M059J (cell line): ENCODE measurements at regions not wholly inside any gene's neighbourhood (a gene's known extent, or its start where the extent isn't known, plus 50 kb on each side); places are given as distances from the start of the nearest gene placed in this dataset.

ENCODE experiments used
- DNase-seq: peaks from one replicate; pipeline ENCODE4 v3.0.0-alpha.2; 2012; ENCODE audit warnings: low read depth

DNA sequence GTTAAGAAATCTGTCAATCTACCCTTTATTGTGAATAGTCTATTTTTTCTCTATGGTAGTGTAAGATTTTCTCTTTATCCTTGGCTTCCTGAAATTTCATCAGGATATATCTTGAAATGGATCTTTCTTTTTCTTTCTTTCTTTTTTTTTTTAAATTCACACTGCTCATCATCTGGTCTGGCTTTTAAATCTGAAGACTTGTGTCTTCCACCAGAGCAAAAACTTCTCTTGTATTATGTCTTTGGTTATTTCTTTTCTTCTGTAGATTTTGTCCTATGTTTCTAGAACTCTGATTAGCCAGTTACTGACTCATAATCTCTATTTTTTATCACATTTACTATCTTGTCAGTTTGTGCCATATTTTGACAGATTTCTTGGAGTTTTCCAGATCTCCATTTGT lies 133.8 kb upstream of the LMO4 start:
- DNase-seq, result no peak

DNA sequence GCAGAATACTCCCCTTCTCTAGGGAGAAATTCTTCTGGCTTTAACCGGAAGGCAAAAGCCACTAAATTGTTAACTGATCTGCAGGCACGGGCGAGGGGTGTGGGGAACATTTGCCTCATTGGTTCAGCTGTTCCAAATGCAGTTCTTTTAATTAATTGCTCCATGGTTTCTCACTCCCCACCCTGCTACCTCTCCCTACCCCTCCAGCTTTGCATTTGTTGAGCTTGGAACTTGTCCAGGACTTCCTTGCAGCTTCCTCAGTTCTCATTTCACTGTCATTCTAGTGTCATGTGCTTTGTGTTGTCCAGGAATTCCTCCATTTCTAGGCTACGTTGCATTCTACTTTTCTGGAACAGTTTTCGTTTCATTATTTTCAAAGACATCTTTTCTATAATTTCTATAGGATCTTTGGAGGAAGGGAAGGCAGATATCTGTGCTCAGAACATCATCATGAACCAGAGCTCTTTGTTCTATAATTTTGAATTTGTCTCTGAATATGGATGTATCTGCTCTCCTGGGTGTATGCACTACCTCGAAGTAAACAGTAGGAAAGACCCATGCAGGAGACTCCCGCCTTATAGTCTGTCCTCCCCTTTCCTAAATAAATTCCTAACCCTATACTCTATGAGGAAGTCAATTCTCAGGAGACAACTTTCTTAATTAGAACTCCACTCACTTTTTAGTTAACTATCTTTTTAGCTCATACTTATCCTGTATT lies 132.4 kb upstream of the LMO4 start:
- no peak for DNase-seq

DNA sequence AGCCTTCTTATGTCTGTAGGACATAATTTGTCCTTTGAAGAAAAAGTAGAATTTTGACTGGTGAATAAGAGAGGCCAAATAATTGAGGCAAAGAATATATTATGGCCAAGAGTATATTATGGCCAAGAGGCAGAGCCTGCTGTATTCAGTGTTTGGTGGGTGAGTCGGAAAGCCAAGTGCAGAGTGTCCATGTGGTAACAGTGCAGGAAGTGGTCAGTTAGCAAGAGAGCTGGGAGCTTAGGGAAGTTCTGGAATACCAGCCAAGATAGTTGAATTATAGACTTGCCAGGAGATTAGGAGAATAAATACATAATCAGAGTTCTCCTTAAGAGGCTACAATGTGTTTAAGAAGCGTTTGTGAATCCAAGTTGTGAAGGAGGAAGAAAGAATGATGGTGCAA lies 131.5 kb upstream of the LMO4 start:
- DNase-seq, result peak; percentile 32

DNA sequence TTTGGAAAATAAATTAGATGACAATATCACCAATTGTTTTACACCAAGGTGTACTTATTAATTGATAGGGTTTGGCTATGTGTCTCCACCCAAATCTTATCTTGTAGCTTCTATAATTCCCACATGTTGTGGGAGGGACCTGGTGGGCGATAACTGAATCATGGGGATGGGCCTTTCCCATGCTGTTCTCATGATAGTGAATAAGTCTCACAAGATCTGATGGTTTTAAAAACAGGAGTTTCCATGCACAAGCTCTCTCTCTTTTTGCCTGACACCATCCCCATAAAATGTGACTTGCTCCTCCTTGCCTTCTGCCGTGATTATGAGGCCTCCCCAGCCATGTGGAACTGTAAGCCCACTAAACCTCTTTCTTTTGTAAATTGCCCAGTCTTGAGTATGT lies 131.0 kb upstream of the LMO4 start:
- DNase-seq, result no peak

DNA sequence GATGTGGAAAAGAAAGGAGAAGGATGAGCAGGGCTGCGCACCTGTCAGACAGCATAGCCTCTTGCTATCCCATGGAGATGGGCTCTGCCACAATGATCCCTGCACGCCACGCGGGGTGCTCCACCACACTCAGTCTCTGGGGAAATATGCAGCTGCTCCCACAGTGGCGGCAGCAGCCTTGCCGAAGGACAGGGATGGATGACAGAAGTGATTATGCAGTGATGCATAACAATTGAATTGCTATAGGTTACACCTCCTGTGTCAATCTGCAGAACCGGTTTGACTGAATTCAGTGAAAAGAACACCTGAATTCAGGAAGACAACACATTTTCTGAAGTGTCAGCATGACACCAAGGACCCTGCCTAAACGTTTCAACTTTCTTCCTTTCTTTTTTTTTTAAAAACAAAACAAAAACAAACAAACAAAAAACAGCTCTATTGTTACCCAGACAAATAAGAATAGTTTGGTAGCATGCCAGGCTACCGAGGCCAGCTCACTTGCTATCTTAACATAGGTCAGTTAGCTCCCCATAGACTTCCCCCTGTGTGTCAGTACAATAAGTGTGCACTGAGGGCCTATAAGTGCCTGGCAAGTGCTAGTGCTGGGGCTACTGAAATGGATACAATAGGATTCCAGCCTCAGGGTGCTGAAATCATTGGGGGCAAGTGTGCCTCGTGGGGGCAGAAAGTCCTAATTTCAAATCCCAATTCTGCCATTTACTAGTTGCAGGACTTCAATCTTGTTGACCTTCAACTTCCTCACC lies 127.6 kb upstream of the LMO4 start:
- no peak for DNase-seq

DNA sequence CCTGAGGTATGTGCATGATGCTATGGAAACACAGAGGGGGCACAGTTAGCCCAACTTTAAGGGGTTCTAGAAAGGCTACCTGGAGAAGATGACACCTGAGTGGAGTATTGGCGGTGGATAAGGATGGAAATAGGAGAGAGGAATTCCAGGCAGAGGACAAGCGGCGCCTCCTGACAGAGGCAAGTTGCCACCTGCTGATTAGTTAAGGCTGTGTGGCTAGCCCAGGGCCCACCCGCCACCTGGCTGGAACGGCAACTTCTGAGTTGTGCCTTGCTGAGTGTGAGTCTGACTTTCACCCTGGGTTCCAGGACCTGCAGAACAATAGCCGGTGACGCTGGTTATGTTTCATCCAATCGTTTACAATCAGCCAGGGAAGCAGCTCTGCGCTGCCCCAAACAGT lies 126.9 kb upstream of the LMO4 start:
- no peak for DNase-seq

DNA sequence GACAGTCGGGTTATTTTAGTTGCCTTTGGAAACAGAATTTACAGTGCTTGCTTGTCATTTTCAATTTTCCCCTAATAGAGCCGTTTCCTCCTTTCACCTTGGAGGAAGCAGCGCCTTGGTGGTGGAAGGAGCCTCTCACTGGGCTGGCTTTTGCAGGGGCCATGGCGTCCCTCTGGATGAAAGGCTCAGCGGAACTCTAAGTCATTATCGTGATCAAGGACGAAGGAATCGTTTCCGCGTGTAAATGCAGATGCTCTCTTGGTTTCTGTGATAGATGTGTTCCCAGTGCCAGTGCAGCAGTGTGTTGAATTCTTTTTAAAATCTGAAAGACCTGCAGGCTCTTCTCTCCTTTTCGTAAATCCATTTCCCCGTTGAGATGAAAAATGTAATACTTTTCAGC lies 126.2 kb upstream of the LMO4 start:
- DNase-seq, result no peak

DNA sequence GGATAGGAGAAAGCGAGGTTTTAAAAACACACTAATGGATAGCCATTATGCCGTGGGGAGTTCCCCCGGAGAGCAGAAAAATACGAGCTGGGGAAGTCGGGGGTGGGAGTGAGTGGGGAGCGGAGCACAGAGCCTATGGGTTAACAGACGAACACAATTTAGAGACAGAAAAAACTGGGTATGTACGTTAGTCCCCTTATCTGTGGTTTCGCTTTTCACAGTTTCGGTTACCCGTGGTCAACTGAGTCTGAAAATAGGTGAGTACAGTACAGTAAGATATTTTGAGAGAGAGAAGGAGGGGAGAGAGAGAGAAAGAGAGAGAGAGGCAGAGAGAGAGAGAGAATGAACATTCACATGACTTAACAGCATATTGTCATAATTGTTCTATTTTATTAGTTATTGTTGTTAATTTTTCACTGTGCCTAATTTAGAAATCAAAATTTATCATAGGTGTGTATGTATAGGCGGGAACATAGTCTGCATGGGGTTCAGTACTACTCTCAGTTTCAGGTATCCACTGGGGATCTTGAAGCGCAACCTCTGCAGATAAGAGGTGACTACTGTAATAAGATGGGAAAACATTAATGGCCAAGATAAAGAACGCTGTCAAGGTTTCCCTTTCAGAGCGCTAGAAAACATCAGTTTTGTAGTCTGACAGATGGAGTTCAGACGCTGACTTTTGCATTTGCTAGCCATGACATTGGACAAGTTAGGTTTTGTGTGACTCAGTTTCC lies 125.6 kb upstream of the LMO4 start:
- DNase-seq, result no peak

DNA sequence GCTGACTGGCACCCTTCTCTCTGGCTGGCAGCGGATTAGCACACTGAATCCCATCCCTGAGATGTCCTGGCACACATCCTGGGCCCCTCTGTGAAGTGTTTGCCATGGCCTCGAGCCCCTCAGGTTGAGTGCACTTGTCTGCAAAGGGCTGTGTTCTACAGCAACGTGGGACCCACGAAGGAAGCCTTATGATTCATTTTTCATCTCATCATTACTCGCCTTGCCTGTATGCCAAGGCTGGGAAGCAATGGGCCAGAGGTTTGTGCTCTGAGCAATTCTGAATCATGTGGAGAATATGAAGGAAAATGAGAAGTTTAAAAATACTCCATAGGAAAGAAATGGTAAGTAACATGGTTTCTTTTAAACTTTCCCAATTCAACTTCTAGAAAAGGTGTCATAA lies 124.8 kb upstream of the LMO4 start:
- peak; percentile 59 for DNase-seq

DNA sequence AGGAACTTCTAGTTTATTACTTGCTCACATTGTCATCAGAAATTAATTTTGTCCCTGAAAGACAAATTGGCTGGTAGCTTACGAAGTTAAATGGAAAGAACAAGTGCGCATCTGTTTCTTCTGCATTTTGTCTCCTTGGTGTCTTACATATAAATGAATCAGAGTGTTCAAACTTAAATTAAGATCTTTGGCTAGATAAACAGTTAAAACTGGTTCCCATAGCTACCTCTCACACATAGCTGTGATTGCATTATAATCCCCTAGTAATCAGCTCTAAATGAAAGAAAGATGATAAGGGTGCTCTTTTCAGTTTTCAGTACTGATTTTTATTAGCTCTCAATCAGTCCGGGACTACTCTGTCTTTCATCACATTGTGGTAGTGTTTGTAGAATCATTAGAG lies 124.2 kb upstream of the LMO4 start:
- DNase-seq, result no peak

DNA sequence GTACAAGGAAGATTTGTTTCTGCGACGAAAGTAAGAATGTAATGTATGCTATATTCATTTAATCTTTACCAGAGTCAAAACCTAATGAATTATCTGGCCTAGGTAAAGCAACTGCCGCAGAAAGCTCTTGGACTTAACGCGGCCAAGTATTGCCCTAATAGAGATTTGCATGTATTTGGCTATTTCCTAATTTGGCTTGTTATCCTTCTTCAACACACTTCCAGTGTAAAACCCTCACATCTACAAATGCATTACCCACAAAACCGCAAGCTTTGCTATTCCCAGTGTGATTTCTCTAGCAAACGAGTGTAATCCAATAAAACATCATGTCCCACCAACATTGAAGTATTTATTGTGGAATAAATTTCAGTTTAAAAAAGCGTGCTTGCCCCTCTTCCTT lies 123.8 kb upstream of the LMO4 start:
- DNase-seq, result peak; percentile 12

DNA sequence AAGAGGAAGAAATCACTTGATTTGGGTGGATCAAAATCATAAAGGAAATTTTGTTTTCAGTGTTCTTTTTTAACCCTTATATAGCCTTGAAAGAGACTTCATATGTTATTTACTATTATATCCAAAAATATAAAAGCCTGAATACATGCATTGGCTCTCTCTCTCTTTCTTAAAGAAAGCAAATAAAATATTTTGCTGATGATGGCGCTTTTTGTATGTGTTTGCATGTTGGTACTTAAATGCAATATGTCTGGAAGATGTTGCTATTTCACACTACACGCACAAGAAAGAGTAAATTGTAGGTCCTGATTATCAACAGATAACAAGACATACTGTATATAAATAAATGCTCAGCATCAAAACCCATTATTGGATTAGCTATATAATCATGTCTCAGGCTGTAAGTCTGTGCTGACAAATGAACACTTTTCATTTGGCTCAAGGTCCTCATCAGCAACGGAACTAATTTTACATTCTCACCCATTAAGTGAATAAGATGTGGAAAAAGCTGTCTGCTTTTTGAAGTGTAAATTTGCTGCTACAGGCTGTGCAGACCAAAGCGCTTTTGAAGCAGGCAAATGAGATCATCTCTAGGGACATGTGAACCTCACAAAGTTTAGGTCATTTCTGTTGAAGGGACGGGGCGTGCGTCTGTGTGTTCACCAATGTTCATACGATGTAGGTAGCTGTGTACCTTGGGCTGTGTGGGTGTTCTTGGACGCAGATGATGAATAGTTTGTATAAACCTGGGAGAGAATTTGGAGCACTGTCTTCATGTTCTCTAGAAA lies 122.4 kb upstream of the LMO4 start:
- no peak for DNase-seq

DNA sequence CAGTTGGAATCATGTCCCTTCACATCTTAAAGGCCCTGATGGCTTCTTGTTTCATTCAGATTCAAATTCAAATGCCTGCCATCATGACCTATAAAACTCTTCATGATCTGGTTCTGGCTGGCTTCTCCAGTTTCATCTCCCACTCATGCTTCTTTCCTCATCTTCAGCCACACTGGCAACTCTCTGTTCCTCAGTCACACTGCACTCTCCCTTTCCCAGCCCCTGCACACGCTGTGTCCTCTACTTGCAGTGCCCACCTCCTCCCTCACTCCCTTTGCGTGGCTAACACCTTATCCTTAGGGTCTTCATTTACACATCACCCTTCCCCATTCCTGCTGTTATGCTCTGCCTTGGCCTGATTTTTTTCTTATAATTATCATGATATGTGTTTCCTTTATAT lies 120.6 kb upstream of the LMO4 start:
- no peak for DNase-seq

DNA sequence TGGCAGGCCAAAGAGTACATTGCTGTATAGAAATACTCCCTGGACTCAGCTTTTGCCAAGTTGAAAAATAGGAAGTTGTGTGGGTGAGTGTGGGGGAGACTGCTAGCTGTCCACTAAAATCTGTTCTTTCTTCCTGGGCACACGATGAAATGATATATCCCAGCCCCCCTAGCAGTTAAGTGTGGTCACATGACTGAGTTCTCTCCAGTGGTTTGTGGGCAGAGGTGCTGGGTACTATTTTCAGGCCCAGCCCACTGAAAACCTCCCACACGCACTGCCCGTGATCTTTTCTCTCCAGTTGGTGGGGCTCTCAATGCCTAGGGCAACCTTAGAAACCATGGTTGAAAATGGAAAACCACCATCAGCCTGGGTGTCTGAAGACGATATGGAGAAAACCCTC lies 119.7 kb upstream of the LMO4 start:
- DNase-seq, result no peak

DNA sequence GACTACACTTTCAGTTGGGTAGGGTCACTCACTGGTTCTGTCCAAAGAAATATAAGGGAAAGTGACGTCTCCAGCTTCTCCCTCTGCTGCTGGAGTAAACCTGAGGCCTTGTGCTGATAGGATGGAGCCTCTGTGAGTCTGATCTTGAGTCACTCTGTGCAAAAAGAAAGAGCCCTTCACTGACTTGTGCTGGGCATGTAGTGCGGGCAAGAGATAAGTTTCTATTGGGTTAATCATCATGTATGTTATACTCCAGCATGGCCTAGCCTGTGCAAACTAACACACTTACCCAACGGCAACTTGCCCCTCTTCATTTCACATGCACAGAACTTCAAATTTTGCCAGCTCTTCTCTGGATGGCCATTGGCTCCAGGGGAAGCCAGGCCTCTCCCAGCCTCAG lies 118.5 kb upstream of the LMO4 start:
- no peak for DNase-seq

DNA sequence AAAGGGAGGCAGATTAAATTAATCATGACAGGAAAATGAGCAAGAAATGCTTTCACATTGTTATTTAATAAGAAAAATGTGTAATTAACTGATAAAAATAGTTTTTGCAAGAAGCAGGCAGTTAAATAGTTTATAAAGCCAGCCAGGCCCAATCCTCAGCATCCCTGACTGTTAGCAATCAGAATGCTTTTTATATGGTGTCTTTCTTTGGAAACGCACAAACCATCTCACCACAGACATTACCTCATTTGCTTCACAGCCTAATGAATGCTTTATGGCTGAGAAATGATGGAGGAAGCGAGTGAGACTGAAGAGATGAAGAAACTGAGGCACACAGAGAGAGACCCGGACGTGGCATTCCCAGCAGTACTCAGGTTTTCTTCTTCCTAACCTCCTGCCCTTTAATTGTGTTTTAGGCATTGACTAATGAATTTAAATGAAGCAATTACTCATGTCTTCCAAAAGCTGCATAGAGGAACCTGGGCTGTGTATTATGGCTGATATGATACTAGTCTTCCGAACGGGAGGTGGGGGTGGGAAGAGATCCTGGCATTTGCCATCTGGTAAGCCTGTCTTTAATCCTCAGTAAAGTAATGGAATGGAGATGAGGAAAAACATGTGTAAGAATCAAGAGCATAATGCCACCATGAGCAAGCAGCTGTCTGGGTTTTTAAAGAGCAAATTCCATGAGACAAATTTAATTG lies 116.1 kb upstream of the LMO4 start:
- no peak for DNase-seq

DNA sequence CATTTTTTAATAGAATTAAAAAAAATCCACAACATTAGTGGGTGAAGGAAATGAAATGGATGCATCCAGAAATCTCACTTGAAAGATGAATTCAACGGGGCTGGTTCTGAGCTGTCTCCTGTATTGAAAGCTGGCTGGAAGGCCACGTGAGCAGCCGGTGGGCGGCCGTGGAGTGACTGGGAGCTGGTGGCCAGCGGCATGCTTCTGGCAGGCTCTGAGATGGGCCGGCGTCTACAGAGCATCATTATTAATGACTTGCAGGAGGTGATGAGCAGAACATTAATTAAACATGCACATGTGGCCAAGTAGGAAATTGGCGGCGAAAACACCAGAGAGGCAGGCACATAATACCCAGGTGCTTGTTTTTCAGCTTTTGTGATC lies 115.6 kb upstream of the LMO4 start:
- DNase-seq, result no peak

DNA sequence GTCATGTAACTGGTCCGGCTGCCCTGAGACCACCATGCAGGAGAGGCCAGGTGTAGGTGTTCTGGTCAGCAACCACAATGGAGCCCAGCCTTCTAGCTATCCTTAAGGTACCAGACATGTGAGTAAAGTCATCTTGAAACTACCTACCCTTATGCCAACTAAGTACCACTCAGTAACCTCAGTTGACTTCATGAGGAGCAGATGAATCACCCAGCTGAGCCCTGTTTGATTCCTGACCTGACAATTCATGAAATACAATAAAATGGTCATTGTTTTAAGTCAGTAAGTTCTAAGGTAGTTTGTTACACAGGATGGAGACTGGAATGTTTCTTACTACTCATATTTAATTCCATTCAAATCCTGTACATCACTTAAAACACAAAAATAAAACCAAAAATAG lies 113.1 kb upstream of the LMO4 start:
- no peak for DNase-seq

DNA sequence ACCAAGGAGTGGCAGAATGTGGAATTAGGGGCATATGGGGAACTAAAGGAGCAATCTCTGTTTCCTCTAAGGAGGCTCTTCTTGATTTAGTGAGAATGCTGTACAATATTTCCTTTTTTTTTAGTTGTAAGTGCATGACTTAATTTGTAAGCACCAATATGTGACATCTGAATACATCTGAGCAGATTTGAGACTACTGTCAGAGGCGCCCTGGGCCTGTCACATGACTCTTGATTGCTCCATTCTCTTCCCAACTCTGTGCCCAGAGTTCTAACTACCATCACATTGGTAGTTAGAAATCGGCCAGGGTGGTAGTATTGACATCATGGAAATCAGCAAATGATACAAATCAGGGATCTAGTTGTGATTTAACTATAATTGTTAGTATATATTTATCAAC lies 110.1 kb upstream of the LMO4 start:
- DNase-seq, result no peak

DNA sequence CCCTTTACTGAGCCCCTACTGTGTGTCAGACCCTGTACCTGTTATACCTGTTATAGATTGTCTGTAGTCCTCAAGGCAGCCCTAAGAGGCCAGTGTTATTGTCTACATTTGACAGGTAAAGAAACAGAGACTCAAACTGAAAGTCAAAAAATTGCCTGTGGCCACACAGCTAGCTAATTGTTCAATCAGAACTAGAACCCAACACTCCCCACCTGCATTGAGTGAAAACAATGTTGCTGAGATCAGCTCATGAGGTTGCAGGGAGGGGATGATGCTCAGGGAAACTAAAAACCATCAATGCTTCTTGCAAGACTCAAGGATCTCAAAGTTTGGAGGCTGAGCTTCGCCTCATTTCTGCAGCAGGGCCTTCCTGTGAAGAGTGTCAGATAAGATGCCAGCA lies 109.5 kb upstream of the LMO4 start:
- DNase-seq, result no peak

DNA sequence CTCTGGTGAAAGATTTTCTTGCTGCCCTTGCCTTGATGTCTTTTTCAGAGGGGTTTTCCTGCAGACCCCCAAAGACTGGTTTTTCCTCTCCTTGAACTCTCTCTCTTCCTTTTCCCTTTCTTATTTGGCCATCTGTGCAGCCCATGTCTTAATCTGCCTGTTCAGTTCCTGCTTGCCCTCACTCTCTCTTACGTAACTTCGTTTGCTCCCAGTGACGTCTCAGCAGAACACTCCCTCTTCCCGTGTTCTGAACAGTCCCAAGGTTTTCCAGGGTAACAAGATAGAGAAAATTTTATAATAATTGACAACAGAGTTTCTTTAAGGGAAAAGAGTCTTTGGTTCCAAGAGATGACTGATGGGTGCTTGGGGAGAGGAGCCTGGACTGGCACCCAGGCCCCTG lies 109.1 kb upstream of the LMO4 start:
- no peak for DNase-seq

DNA sequence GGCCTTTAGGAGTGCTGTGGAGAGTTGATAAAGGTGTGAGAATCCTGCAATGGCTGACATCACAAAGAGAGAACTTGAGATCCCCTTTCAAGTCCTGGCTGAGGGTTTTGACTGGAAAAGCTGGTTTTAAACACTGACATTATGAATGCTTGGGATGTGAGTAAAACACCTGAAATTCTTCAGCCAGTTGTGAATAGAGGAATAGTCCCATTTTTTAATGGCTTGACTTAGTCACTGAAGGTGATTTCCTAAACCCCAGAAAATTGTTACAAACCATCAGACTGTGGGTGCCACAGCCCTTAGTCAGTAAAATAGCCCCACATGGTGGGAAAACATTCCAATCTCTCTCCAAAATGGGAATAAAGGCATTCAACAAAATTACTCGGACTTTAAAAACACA lies 107.7 kb upstream of the LMO4 start:
- peak; percentile 68 for DNase-seq
